ENCODE measurements at regions not wholly inside any gene's neighbourhood (a gene's known extent, or its start where the extent isn't known, plus 50 kb on each side); places are given as distances from the start of the nearest gene placed in this dataset.
A peak's percentile ranks its signal among the peaks of the same experiment; 100 is the strongest.

GRCh38 chr5:148938522-148938882, 112.1 kb downstream of the ADRB2 start:
- DNase-seq (ENCODE audit: low read depth): no peak
- no peak for TF ChIP-seq CTCF (IDR thresholded peaks at IDR 0.05; ENCODE audit: insufficient read depth, low read length)

DNA sequence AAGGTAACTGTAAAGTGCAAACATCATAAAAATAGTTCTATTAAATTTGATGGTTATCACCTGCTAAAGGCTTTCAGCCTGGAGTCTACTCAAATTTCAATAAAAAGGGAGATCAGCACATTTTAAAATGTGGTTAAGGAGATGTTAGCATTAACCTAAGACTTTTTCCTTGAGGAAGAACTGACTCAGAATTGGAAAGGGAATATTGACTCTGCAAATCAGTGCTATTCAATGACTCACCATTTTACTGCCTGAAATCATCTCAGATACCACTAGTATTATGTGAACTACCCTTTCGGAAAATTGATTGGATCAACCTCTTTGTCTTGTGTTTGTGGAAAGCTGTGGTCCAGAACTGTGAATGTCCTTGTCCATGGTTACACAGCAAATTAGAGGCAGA, 113.3 kb downstream of the ADRB2 start:
- TF ChIP-seq CTCF (IDR thresholded peaks at IDR 0.05; ENCODE audit: insufficient read depth, low read length): no peak
- DNase-seq (ENCODE audit: low read depth): peak; percentile 44
- no peak overlapping the region for H3K4me3 ChIP-seq (ENCODE audit: low read depth, low read length)

More at GRCh38 chr5:148938522-148938882, 112.1 kb downstream of the ADRB2 start:
- H3K4me3 ChIP-seq (ENCODE audit: low read depth, low read length): no peak overlapping the region

DNA sequence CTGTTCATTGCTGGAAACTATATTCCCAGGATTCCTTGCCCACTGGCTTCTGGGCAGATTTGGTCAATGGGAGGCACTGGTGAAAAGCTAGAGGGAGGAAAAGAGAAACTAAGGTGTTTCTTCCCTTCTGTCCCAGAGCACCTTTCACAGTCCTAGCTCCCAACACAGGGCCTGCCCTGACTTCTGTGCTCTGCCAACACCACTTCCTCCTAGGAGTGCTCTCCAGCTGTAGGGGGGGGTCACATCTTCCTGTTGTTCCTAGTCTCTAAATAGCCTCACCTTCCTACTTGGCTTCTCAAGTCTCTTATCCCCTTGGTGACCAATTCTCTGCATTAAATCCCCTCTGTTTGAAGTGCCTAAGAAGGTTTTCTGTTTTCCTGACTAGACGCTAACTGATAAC, 115.4 kb downstream of the ADRB2 start:
- TF ChIP-seq CTCF (IDR thresholded peaks at IDR 0.05; ENCODE audit: insufficient read depth, low read length): no peak
- no peak overlapping the region for H3K4me3 ChIP-seq (ENCODE audit: low read depth, low read length)
- DNase-seq (ENCODE audit: low read depth): no peak

- peak; percentile 32 for DNase-seq (ENCODE audit: low read depth)
- no peak for TF ChIP-seq CTCF (IDR thresholded peaks at IDR 0.05; ENCODE audit: insufficient read depth, low read length)
Observed at GRCh38 chr5:148949841-148950470, 112.9 kb downstream of the SH3TC2 start.

GRCh38 chr5:148950471-148950863, 112.4 kb downstream of the SH3TC2 start:
- DNase-seq (ENCODE audit: low read depth): no peak
- no peak overlapping the region for H3K4me3 ChIP-seq (ENCODE audit: low read depth, low read length)
- no peak for TF ChIP-seq CTCF (IDR thresholded peaks at IDR 0.05; ENCODE audit: insufficient read depth, low read length)

More at GRCh38 chr5:148949841-148950470, 112.9 kb downstream of the SH3TC2 start:
- H3K4me3 ChIP-seq (ENCODE audit: low read depth, low read length): no peak overlapping the region

DNA sequence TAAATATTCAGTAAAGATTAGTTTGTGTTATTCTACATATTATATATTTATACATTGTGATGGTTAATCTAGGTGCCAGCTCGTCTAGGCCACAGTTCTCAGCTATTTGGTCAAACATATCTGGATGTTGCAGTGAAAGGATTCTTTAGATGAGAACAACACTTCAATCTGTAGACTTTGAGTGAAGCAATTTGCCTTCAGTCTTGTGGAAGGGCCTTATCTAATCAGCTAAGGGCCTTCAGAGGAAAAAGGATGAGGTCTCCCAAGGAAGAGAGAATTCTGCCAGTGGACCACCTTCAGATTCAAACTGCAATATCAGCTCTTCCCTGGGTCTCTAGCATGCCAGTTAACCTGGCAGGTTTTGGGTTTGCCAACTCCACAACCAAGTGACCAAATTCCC, 112.0 kb downstream of the SH3TC2 start:
- no peak for DNase-seq (ENCODE audit: low read depth)

More for the DNA sequence above, 112.0 kb downstream of the SH3TC2 start:
- TF ChIP-seq CTCF (IDR thresholded peaks at IDR 0.05; ENCODE audit: insufficient read depth, low read length): no peak
- no peak overlapping the region for H3K4me3 ChIP-seq (ENCODE audit: low read depth, low read length)

Measured in fibroblast of the aortic adventitia (primary cell).